Nephron progenitor cell (in vitro differentiated cells): ENCODE measurements at regions not wholly inside any gene's neighbourhood (a gene's known extent, or its start where the extent isn't known, plus 50 kb on each side); places are given as distances from the start of the nearest gene placed in this dataset.

ENCODE experiments used
- DNase-seq: peaks from one replicate; pipeline ENCODE4 v3.0.0; 2021
- H3K27ac Mint-ChIP-seq: 2 replicates; pipeline ENCODE4 v1.8.0; 2021; ENCODE audit warnings: mild to moderate bottlenecking, moderate library complexity, mixed read lengths
- H3K27me3 Mint-ChIP-seq: 2 replicates; pipeline ENCODE4 v1.8.0; 2021; ENCODE audit warnings: mild to moderate bottlenecking, low read depth, mixed read lengths; ENCODE audit not compliant: poor library complexity
- H3K36me3 Mint-ChIP-seq: 2 replicates; pipeline ENCODE4 v1.8.0; 2021; ENCODE audit warnings: low read depth, mixed read lengths
- H3K4me1 Mint-ChIP-seq: 2 replicates; pipeline ENCODE4 v1.8.0; 2021; ENCODE audit warnings: mixed read lengths
- H3K4me3 Mint-ChIP-seq: 2 replicates; pipeline ENCODE4 v1.8.0; 2021; ENCODE audit warnings: mild to moderate bottlenecking, moderate library complexity, mixed read lengths
- H3K9me3 Mint-ChIP-seq: 2 replicates; pipeline ENCODE4 v1.8.0; 2021; ENCODE audit warnings: mild to moderate bottlenecking, moderate library complexity, mixed read lengths
- TF ChIP-seq, protein P1 (sequence below): fragments of 200-600 bp; sonication (generic); IDR thresholded peaks from 2 replicates; pipeline ENCODE4 v1.5.0; 2021; ENCODE audit warnings: antibody characterized with exemption

DNA sequence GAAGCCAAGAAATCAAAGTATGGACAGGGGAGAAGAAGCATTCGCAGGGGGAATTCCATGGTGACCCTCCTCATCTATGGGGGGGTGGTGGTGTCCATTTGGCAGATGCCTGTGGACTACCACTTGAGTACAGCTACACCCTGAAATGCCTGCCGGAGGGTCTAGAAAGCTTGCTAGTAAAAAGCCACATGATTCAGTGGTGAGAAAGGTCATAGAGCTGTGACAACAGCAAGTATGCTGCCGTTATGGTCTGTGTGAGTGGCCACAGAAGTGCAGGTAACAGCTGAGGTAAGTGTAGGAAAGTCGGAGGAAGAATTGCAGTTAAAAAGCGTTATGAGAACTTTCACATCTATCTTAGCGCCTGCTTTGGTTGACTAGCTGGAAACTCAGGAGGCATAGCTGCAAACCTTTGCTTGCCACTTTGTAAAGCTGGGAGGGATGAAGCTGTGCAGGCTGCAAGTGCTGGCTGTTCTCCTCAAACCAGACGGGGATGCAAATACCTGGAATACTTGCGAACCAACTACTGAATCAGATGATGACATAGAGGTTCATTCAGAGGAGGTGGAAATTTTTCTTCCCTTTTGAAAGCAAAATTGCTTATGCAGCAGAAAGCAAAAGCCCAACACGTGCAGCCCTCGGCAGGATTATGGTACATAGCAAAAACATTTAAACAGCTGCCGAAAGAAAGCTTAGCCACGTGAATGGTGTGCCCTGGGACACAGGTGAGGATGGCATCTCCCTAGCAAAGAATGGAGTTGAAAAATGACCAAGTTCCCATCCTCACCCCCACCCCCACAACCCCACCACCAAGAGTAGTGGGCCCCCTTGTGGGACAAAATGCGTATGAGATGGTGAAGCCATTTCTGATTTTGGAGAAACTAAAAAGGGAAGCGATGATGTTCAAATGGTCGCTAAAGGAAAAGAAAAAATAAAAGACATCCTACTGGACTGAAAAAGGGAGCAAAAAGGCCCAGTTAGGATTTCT, 287.0 kb downstream of the RERGL start:
- Mint-ChIP-seq H3K27me3 (no peaks in the 10 kb centered on the region), H3K36me3 (no peaks in the 10 kb centered on the region), H3K4me1 (no peaks in the 10 kb centered on the region), H3K9me3 (peaks cover 10% of the 10 kb centered on the region), H3K4me3 (no peak overlapping the region), H3K27ac (no peak overlapping the region)
- TF ChIP-seq, protein P1, sequence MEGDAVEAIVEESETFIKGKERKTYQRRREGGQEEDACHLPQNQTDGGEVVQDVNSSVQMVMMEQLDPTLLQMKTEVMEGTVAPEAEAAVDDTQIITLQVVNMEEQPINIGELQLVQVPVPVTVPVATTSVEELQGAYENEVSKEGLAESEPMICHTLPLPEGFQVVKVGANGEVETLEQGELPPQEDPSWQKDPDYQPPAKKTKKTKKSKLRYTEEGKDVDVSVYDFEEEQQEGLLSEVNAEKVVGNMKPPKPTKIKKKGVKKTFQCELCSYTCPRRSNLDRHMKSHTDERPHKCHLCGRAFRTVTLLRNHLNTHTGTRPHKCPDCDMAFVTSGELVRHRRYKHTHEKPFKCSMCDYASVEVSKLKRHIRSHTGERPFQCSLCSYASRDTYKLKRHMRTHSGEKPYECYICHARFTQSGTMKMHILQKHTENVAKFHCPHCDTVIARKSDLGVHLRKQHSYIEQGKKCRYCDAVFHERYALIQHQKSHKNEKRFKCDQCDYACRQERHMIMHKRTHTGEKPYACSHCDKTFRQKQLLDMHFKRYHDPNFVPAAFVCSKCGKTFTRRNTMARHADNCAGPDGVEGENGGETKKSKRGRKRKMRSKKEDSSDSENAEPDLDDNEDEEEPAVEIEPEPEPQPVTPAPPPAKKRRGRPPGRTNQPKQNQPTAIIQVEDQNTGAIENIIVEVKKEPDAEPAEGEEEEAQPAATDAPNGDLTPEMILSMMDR: no peak
- DNase-seq: no peak

- no peak overlapping the region for H3K4me3 Mint-ChIP-seq
- TF ChIP-seq, protein P1: no peak
- H3K27ac Mint-ChIP-seq: peak overlapping the region; percentile 11
- H3K27me3 Mint-ChIP-seq: no peaks in the 10 kb centered on the region
- H3K9me3 Mint-ChIP-seq: no peaks in the 10 kb centered on the region
- H3K4me1 Mint-ChIP-seq: no peaks in the 10 kb centered on the region
- DNase-seq: no peak
- H3K36me3 Mint-ChIP-seq: no peaks in the 10 kb centered on the region
Observed at GRCh38 chr12:17793854-17794253, 296.1 kb downstream of the RERGL start.

DNA sequence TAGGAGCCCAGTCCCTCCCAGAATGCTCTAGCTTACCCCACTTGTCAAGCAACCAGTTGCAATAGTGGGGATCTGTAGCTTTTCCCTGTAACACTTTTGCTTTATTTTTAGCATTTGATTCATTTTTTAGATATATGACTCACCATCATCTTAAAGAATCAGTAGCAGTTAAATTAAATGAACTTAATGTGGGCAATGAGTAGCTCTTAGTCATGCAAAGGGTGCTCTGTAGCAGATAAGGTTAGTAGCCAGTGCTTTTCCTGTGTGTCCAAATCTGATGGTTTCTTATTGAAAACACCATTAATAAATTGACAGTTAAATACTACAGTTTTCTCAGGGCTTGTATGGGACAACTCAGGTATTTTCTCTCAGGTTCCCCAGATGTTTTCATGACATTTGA, 311.8 kb downstream of the RERGL start:
- H3K36me3 Mint-ChIP-seq: peaks cover 5% of the 10 kb centered on the region

GRCh38 chr12:17763366-17763765, 326.6 kb downstream of the RERGL start:
- Mint-ChIP-seq H3K27me3 (no peaks in the 10 kb centered on the region), H3K27ac (no peak overlapping the region), H3K36me3 (no peaks in the 10 kb centered on the region), H3K4me1 (no peaks in the 10 kb centered on the region), H3K4me3 (no peak overlapping the region), H3K9me3 (peaks cover 4% of the 10 kb centered on the region)
- TF ChIP-seq, protein P1: no peak
- no peak for DNase-seq

More for the DNA sequence above, 311.8 kb downstream of the RERGL start:
- no peak overlapping the region for H3K4me3 Mint-ChIP-seq
- H3K27ac Mint-ChIP-seq: no peak overlapping the region
- peaks cover 13% of the 10 kb centered on the region for H3K9me3 Mint-ChIP-seq
- no peaks in the 10 kb centered on the region for H3K27me3 Mint-ChIP-seq
- H3K4me1 Mint-ChIP-seq: no peaks in the 10 kb centered on the region
- TF ChIP-seq, protein P1: no peak
- no peak for DNase-seq

DNA sequence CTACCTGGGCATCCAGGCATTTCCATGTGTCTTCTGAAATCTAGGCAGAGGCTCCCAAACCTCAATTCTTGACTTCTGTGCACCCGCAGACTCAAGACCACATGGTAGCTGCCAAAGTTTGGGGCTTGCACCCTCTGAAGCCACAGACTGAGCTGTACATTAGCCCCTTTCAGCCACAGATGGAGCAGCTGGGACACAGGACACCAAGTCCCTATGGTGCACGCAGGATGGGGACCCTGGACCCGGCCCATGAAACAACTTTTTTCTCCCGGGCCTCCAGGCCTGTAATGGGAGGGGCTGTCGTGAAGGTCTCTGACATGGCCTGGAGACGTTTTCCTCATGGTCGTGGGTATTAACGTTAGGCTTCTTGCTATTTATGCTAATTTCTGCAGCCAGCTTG, 330.0 kb downstream of the RERGL start:
- Mint-ChIP-seq H3K4me1 (no peaks in the 10 kb centered on the region), H3K9me3 (peaks cover 21% of the 10 kb centered on the region), H3K4me3 (no peak overlapping the region), H3K36me3 (no peaks in the 10 kb centered on the region), H3K27ac (no peak overlapping the region), H3K27me3 (no peaks in the 10 kb centered on the region)
- TF ChIP-seq, protein P1: no peak
- no peak for DNase-seq
